ENCODE measurements at regions not wholly inside any gene's neighbourhood (a gene's known extent, or its start where the extent isn't known, plus 50 kb on each side); places are given as distances from the start of the nearest gene placed in this dataset.

DNA sequence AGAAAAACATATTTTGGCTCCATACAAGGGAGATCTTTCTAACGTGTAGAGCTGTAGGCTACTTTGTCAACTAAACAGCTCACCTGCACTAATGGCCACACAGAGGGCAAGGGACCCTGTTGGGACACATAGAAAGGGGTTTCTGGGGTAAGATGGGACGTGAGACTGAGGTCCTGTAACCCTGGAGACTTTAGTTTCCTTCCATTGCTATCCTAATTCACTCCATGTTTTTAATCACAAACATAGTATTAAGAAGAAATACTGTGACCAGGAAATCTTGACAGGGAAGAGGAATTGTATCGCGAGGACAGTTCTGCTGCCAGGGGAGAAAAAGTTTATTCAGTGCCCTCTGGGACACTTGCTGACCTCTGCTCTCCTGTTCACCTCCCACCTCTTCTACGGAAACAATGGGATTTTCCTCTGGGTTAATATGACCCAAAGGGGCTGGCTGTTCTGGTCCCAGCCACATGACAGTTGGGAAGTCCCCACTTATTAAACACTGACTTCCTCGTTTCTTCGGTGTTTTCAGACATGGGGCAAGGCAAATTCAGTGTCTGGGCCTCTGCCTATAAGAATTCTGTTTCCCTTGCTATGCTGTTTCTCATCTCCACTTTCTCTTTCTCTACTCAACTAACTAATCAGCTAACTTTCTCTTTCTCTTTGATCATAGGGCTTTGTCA is 106.9 kb upstream of the SEMA6A start:
- TF ChIP-seq, protein P1, sequence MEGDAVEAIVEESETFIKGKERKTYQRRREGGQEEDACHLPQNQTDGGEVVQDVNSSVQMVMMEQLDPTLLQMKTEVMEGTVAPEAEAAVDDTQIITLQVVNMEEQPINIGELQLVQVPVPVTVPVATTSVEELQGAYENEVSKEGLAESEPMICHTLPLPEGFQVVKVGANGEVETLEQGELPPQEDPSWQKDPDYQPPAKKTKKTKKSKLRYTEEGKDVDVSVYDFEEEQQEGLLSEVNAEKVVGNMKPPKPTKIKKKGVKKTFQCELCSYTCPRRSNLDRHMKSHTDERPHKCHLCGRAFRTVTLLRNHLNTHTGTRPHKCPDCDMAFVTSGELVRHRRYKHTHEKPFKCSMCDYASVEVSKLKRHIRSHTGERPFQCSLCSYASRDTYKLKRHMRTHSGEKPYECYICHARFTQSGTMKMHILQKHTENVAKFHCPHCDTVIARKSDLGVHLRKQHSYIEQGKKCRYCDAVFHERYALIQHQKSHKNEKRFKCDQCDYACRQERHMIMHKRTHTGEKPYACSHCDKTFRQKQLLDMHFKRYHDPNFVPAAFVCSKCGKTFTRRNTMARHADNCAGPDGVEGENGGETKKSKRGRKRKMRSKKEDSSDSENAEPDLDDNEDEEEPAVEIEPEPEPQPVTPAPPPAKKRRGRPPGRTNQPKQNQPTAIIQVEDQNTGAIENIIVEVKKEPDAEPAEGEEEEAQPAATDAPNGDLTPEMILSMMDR (IDR thresholded peaks at IDR 0.05): no peak
- no peak for TF ChIP-seq POLR2A (IDR thresholded peaks at IDR 0.05)

Measured in thyroid gland (tissue), 4 donors.